PFSK-1 (cell line): ENCODE measurements at regions not wholly inside any gene's neighbourhood (a gene's known extent, or its start where the extent isn't known, plus 50 kb on each side); places are given as distances from the start of the nearest gene placed in this dataset.

Experiments used
- FOXP2 ChIP-seq: optimal IDR thresholded peaks from 2 replicates; pipeline ENCODE3; 2011; ENCODE audit warnings: borderline replicate concordance, control low read depth, inconsistent platforms; ENCODE audit not compliant: insufficient read depth; ENCODE audit errors: extremely low read length, extremely low read depth
- POLR2AphosphoS5 ChIP-seq: IDR thresholded peaks from 2 replicates; pipeline ENCODE4 v1.6.1; 2012; ENCODE audit warnings: low read depth, mild to moderate bottlenecking, control low read depth, low read length, moderate library complexity
- SIN3A ChIP-seq: IDR thresholded peaks from 2 replicates; pipeline ENCODE4 v1.6.1; 2012; ENCODE audit warnings: mild to moderate bottlenecking, low read length, moderate library complexity, borderline replicate concordance; ENCODE audit not compliant: insufficient read depth
- TAF1 ChIP-seq: IDR thresholded peaks from 2 replicates; pipeline ENCODE4 v1.6.1; 2012; ENCODE audit warnings: low read length, control low read depth, borderline replicate concordance; ENCODE audit not compliant: insufficient read depth
- TF ChIP-seq, protein P1 (sequence below), 2 experiments: IDR thresholded peaks; 2 replicates each; pipeline versions ENCODE4 v1.6.1 to v1.8.0; 2011 to 2012; ENCODE audit warnings: low read depth in 2 of 2, low read length in 2 of 2, control low read depth in 1 of 2, inconsistent platforms in 1 of 2, mild to moderate bottlenecking in 1 of 2, moderate library complexity in 1 of 2; ENCODE audit not compliant: insufficient read depth in 1 of 2

DNA sequence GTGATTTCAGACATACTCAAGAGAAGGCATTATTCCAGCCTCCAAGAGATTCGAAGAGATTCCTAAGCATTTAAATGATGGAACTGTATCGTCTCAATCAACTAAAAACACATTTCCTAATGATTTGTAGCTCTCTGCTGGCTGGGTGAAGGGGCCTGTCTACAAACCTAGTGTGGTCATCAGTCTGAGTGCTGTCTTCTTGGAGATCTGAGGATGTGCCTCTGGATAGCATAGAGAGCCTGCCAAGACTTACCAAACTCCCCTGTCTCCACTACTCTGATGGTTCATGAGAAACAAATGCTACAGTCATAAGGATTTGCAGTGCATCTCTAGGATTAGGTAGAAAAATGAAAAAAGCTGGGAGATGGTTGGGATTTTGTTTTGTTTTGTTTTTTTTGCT lies 176.9 kb upstream of the CITED2 start:
- no peak for TF ChIP-seq POLR2AphosphoS5
- TF ChIP-seq, protein P1, sequence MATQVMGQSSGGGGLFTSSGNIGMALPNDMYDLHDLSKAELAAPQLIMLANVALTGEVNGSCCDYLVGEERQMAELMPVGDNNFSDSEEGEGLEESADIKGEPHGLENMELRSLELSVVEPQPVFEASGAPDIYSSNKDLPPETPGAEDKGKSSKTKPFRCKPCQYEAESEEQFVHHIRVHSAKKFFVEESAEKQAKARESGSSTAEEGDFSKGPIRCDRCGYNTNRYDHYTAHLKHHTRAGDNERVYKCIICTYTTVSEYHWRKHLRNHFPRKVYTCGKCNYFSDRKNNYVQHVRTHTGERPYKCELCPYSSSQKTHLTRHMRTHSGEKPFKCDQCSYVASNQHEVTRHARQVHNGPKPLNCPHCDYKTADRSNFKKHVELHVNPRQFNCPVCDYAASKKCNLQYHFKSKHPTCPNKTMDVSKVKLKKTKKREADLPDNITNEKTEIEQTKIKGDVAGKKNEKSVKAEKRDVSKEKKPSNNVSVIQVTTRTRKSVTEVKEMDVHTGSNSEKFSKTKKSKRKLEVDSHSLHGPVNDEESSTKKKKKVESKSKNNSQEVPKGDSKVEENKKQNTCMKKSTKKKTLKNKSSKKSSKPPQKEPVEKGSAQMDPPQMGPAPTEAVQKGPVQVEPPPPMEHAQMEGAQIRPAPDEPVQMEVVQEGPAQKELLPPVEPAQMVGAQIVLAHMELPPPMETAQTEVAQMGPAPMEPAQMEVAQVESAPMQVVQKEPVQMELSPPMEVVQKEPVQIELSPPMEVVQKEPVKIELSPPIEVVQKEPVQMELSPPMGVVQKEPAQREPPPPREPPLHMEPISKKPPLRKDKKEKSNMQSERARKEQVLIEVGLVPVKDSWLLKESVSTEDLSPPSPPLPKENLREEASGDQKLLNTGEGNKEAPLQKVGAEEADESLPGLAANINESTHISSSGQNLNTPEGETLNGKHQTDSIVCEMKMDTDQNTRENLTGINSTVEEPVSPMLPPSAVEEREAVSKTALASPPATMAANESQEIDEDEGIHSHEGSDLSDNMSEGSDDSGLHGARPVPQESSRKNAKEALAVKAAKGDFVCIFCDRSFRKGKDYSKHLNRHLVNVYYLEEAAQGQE (IDR thresholded peaks at IDR 0.05; ENCODE audit: insufficient read depth in 1 of 2, low read depth in 2 of 2, low read length in 2 of 2), result no peak
- TF ChIP-seq SIN3A, result no peak
- no peak for TF ChIP-seq FOXP2

DNA sequence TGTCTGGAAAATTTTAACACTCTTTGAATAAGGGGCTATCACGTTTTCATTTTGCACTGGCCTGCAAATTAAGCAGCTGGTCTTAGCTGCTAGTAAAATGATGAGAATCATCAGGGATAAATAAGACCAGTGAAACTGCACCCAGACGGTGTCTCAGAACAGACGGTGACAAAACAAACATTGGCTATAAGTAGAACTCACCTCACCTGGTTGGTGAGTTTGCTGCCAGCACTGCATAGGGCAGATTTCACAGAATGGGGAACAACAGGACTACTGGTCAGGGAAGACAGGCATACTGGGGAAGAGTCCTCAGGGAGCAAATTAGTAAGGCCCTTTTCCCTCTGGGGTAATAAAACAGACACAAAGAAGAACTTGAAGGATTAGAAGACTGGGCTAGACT lies 175.9 kb upstream of the CITED2 start:
- TF ChIP-seq TAF1, result no peak
- TF ChIP-seq, protein P1 (IDR thresholded peaks at IDR 0.05; ENCODE audit: insufficient read depth in 1 of 2, low read depth in 2 of 2, low read length in 2 of 2), result no peak

DNA sequence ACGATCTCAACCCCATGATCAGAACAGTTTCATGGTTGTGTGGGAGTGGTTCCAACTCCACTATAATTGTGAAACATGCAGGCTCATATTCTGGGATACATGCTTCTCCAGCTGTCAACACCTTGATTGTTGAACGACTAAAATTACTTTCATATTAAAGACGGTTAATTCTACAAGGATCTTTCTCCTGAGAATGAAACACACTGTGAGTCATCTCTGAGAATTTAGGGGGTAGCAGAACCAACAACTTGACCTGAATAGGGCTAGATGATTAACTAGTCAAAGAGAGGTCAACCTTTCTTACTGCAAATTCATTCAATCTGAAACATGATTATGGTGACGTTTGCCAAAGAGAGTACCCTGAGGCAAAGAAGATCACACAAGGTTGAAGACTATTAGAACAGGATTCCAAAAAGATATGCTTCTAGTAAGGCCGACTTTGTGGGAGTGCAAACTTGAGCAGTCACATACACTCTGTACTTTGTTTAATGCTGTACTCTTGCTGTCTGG lies 175.2 kb upstream of the CITED2 start:
- TF ChIP-seq FOXP2 (no peak), POLR2AphosphoS5 (no peak), TAF1 (no peak), SIN3A (no peak)
- TF ChIP-seq, protein P1 (IDR thresholded peaks at IDR 0.05; ENCODE audit: insufficient read depth in 1 of 2, low read depth in 2 of 2, low read length in 2 of 2), result no peak

DNA sequence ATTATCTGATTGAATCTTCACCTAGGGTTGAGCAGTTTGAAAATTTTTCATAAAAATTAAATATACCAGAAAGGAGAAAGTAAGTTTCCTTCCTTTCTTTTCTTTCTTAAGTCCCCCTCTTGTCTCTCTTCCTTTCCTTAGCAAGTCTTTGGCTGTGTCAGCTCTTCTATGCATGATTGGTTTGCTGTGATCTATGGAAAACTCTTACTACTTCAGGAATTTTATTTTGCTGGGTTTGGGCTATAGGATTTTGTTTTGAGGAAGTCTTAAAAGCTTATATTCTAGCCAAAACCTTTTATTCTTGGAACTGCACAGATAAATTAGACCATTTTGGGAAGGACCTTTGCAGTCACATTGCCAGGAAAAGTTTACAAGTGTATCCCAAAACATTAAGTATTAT lies 173.4 kb upstream of the CITED2 start:
- TF ChIP-seq SIN3A (no peak), FOXP2 (no peak), TAF1 (no peak), POLR2AphosphoS5 (no peak)
- TF ChIP-seq, protein P1 (IDR thresholded peaks at IDR 0.05; ENCODE audit: insufficient read depth in 1 of 2, low read depth in 2 of 2, low read length in 2 of 2), result no peak

DNA sequence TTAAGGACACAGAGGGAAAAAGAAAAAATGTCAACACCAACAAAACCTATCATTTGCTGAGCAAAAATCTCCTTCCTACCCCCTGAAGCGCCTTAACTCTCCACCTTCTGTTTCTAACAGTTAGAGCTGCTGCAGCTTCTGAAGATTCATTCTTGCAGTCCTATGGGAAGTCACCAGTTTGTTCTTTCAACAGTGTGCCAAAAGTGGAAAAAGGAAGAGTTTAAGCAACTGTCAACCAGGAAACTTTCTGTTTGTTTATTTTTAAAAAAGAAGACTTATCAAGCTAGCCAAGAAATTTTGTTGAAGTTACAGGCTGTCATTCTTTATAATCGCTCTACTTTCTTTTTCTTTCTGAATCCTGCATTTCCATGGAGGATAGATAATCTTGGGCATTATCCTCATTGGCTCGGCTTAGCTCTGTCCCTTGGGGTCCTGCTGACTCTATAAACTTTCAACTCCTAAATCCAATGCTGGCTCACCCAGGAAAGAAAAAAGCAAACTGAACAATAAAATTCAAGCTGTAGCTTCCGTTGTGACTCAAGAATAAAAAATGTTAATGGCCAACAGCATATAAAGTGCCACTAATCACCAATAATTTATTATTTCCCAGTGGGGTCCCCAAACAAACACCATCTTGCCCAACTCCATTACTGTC lies 172.8 kb upstream of the CITED2 start:
- TF ChIP-seq, protein P1 (IDR thresholded peaks at IDR 0.05; ENCODE audit: insufficient read depth in 1 of 2, low read depth in 2 of 2, low read length in 2 of 2), result no peak
- TF ChIP-seq POLR2AphosphoS5 (no peak), FOXP2 (no peak), TAF1 (no peak), SIN3A (no peak)
